Parathyroid adenoma (tissue), 2 donors: ENCODE measurements at regions not wholly inside any gene's neighbourhood (a gene's known extent, or its start where the extent isn't known, plus 50 kb on each side); places are given as distances from the start of the nearest gene placed in this dataset.

Source experiments
- H2AFZ ChIP-seq: fragments of 300-600 bp; sonication (generic); one replicate; pipeline ENCODE4 v1.7.0; 2017; ENCODE audit warnings: antibody characterized with exemption, mild to moderate bottlenecking
- H3K27ac ChIP-seq: fragments of 300-600 bp; sonication (generic); one replicate; pipeline ENCODE4 v1.7.0; 2017
- H3K27me3 ChIP-seq: fragments of 300-600 bp; sonication (generic); one replicate; pipeline ENCODE4 v1.7.0; 2017; ENCODE audit warnings: low read length; ENCODE audit not compliant: control insufficient read depth, insufficient read depth
- H3K36me3 ChIP-seq: fragments of 300-600 bp; sonication (generic); one replicate; pipeline ENCODE4 v1.7.0; 2017; ENCODE audit warnings: low read length; ENCODE audit not compliant: control insufficient read depth, insufficient read depth
- H3K4me1 ChIP-seq: fragments of 300-600 bp; sonication (generic); one replicate; pipeline ENCODE4 v1.7.0; 2017; ENCODE audit warnings: control low read depth
- H3K4me2 ChIP-seq: fragments of 300-600 bp; sonication (generic); one replicate; pipeline ENCODE4 v1.7.0; 2017; ENCODE audit warnings: low read length
- H3K4me3 ChIP-seq: fragments of 300-600 bp; sonication (generic); one replicate; pipeline ENCODE4 v1.7.0; 2017; ENCODE audit warnings: low read depth, low read length
- H3K79me2 ChIP-seq: fragments of 300-600 bp; sonication (generic); one replicate; pipeline ENCODE4 v1.7.0; 2017; ENCODE audit warnings: control low read depth
- H3K9ac ChIP-seq: fragments of 300-600 bp; sonication (generic); one replicate; pipeline ENCODE4 v1.7.0; 2017; ENCODE audit warnings: mild to moderate bottlenecking
- H3K9me3 ChIP-seq: fragments of 300-600 bp; sonication (generic); one replicate; pipeline ENCODE4 v1.7.0; 2017; ENCODE audit warnings: low read length; ENCODE audit not compliant: control insufficient read depth
- TF ChIP-seq, protein P1 (sequence below): fragments of 300-600 bp; sonication (generic); IDR thresholded peaks from one replicate; pipeline ENCODE4 v1.7.0; 2017; ENCODE audit warnings: antibody characterized with exemption, mild to moderate bottlenecking
- donor health status: primary hyperparathyroidism.

DNA sequence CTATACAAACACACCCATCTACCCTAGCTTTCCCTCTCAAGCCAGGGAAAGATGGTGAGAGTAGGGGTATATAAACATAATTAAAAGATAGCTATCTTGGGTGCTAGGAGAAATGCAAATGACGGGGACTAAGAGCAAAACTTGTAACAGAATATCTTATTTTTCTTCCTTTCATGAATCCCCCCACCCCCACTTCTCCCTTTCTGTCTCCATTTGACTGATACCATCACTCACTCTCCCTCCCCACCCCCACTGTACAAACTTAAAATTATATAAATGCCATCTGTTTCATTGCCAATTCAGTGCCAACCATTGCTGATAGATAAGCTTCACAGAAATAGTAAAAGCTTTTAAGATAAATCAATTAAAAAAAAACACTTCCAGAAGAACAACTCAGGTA lies 268.6 kb downstream of the SLC6A15 start:
- no peak overlapping the region for H3K4me2 ChIP-seq
- H3K79me2 ChIP-seq, result no peaks in the 10 kb centered on the region
- H3K27ac ChIP-seq, result no peak overlapping the region
- H3K36me3 ChIP-seq, result no peaks in the 10 kb centered on the region
- H3K9ac ChIP-seq, result no peak overlapping the region
- no peak overlapping the region for H3K4me3 ChIP-seq
- no peak overlapping the region for H2AFZ ChIP-seq
- no peaks in the 10 kb centered on the region for H3K27me3 ChIP-seq
- no peaks in the 10 kb centered on the region for H3K9me3 ChIP-seq
- TF ChIP-seq, protein P1, sequence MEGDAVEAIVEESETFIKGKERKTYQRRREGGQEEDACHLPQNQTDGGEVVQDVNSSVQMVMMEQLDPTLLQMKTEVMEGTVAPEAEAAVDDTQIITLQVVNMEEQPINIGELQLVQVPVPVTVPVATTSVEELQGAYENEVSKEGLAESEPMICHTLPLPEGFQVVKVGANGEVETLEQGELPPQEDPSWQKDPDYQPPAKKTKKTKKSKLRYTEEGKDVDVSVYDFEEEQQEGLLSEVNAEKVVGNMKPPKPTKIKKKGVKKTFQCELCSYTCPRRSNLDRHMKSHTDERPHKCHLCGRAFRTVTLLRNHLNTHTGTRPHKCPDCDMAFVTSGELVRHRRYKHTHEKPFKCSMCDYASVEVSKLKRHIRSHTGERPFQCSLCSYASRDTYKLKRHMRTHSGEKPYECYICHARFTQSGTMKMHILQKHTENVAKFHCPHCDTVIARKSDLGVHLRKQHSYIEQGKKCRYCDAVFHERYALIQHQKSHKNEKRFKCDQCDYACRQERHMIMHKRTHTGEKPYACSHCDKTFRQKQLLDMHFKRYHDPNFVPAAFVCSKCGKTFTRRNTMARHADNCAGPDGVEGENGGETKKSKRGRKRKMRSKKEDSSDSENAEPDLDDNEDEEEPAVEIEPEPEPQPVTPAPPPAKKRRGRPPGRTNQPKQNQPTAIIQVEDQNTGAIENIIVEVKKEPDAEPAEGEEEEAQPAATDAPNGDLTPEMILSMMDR, result no peak
- H3K4me1 ChIP-seq, result no peaks in the 10 kb centered on the region

DNA sequence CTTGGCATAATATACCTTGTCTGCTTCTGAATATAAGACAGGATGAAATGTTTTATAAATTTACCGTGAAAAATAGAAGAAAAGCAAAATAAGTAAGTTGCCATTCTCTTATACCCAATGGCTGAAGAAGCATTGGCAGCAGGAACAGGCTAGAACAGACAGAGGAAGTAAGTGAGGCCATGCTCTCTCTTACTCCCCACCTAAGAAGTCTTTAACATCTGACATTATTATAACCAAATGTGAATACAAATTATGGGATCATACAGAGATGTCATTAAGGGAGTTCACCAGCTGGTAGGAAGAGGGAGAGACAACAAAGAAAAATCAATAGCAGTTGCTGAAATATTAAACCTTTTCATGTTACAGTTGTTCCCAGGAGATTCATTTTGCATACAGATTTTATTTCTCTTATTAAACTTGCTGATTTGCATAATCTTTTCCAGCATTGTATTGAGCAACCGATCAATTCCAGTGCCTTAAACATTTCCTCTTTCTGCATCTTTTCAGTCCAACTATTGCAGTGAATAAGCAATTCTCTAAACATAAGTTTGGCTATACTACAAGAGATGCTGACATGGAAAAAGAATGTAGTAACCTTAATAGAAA lies 270.6 kb downstream of the SLC6A15 start:
- Histone ChIP-seq H3K27ac (no peak overlapping the region), H3K4me3 (no peak overlapping the region), H2AFZ (no peak overlapping the region), H3K27me3 (no peaks in the 10 kb centered on the region), H3K9ac (no peak overlapping the region), H3K9me3 (no peaks in the 10 kb centered on the region), H3K4me2 (no peak overlapping the region), H3K79me2 (no peaks in the 10 kb centered on the region), H3K36me3 (no peaks in the 10 kb centered on the region), H3K4me1 (no peaks in the 10 kb centered on the region)
- TF ChIP-seq, protein P1, result no peak

DNA sequence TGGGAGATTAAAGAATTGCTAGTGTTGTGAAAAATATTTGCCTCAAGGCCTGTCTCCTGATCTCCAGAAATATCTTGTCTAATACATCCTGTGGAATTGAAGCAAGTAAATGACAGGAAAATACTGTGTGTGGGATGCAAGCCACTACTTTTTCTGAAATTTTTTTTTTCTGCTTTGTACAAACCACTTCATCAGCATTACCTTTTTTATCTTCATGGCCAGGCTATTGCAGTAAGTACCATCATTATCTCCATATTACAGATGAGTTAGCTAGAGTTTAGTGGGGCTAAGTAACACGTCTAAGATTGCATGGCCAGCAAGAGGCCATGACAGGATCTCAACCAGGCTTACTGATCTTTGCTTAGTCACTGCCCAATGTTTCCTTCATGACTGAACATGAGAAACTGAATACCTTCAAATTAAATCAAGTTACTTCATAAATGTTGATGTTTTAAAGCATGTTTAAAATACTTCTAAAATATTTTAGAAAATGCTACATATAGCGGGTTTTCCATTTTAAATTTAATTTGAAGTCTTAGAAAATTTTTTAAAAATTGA lies 273.7 kb downstream of the SLC6A15 start:
- H3K27ac ChIP-seq, result no peak overlapping the region
- no peaks in the 10 kb centered on the region for H3K79me2 ChIP-seq
- H3K4me3 ChIP-seq, result no peak overlapping the region
- H2AFZ ChIP-seq, result no peak overlapping the region
- H3K4me2 ChIP-seq, result no peak overlapping the region
- no peaks in the 10 kb centered on the region for H3K27me3 ChIP-seq
- H3K4me1 ChIP-seq, result no peaks in the 10 kb centered on the region
- H3K9ac ChIP-seq, result no peak overlapping the region
- H3K9me3 ChIP-seq, result no peaks in the 10 kb centered on the region
- TF ChIP-seq, protein P1, result no peak
- no peaks in the 10 kb centered on the region for H3K36me3 ChIP-seq

DNA sequence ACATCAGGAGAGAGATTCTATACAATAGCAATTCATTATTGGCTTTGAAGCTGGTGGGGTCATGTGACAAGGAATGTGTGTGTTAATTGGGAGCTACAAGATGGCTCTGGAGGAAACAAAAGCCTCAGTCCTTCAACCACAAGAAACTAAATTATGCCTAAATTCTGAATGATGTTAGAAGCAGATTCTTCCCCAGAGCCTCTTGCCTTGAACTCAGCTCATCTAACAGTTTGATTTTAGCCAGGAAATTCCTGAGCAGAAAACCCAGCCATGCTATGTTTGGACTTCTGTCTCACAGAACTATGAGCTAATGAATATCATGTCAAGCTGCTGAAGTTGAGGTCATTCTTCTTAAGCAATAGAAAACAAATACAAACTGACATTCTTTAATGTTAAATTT lies 274.7 kb downstream of the SLC6A15 start:
- H3K79me2 ChIP-seq, result no peaks in the 10 kb centered on the region
- no peaks in the 10 kb centered on the region for H3K4me1 ChIP-seq
- no peak overlapping the region for H3K4me2 ChIP-seq
- no peak overlapping the region for H3K27ac ChIP-seq
- H3K27me3 ChIP-seq, result no peaks in the 10 kb centered on the region
- no peak overlapping the region for H3K9ac ChIP-seq
- H3K36me3 ChIP-seq, result no peaks in the 10 kb centered on the region
- no peak overlapping the region for H3K4me3 ChIP-seq
- TF ChIP-seq, protein P1, result no peak
- H2AFZ ChIP-seq, result no peak overlapping the region
- no peaks in the 10 kb centered on the region for H3K9me3 ChIP-seq

DNA sequence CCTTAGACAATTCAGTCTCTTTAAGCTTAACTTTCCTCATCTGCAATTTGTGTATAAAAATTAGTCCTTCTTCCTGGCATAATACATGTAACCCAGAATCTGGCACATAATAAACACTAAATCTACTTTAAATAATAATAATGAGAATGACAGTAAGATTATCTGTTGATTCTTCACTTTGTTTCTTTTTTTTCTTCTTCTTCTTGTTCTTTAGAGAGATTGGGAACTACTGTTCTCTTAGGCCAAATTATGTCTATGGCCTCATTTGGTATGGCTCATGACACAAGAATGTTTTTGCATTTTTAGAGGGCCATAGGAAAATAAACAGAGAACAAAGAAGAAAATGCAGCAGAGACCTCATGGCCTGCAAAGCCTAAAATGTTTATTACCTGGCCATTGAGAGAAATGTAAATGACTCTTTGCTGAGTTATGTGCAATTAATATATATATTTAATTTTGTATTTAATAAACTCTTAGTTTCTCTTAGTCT lies 275.8 kb downstream of the SLC6A15 start:
- Histone ChIP-seq H3K4me2 (no peak overlapping the region), H3K36me3 (no peaks in the 10 kb centered on the region), H3K4me1 (no peaks in the 10 kb centered on the region), H3K9me3 (no peaks in the 10 kb centered on the region), H2AFZ (no peak overlapping the region), H3K27me3 (no peaks in the 10 kb centered on the region), H3K4me3 (no peak overlapping the region), H3K79me2 (no peaks in the 10 kb centered on the region), H3K9ac (no peak overlapping the region), H3K27ac (no peak overlapping the region)
- TF ChIP-seq, protein P1, result no peak
